ENCODE measurements at regions not wholly inside any gene's neighbourhood (a gene's known extent, or its start where the extent isn't known, plus 50 kb on each side); places are given as distances from the start of the nearest gene placed in this dataset.

- Mint-ChIP-seq H3K9me3 (ENCODE audit: low read depth, unreplicated experiment) (peaks cover 5% of the 10 kb centered on the region), H3K27me3 (ENCODE audit: unreplicated experiment) (no peaks in the 10 kb centered on the region), H3K27ac (ENCODE audit: unreplicated experiment) (no peak overlapping the region), H3K36me3 (ENCODE audit: insufficient read depth, unreplicated experiment) (peaks cover 6% of the 10 kb centered on the region), H3K4me1 (ENCODE audit: low read depth, unreplicated experiment) (peaks cover 54% of the 10 kb centered on the region), H3K4me3 (ENCODE audit: low read depth, unreplicated experiment) (no peak overlapping the region)
- no TSS peak for BruUV-seq (replicated peaks)
- TF ChIP-seq, protein P1, sequence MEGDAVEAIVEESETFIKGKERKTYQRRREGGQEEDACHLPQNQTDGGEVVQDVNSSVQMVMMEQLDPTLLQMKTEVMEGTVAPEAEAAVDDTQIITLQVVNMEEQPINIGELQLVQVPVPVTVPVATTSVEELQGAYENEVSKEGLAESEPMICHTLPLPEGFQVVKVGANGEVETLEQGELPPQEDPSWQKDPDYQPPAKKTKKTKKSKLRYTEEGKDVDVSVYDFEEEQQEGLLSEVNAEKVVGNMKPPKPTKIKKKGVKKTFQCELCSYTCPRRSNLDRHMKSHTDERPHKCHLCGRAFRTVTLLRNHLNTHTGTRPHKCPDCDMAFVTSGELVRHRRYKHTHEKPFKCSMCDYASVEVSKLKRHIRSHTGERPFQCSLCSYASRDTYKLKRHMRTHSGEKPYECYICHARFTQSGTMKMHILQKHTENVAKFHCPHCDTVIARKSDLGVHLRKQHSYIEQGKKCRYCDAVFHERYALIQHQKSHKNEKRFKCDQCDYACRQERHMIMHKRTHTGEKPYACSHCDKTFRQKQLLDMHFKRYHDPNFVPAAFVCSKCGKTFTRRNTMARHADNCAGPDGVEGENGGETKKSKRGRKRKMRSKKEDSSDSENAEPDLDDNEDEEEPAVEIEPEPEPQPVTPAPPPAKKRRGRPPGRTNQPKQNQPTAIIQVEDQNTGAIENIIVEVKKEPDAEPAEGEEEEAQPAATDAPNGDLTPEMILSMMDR (IDR thresholded peaks at IDR 0.05; ENCODE audit: unreplicated experiment), result no peak
- CTCF ChIA-PET, result no interaction called here
- no peak for DNase-seq
- intact Hi-C loops (cut with micrococcal nuclease; ENCODE audit: unreplicated experiment), result no loop called here
These were observed 111.5 kb upstream of the TMPO start for GRCh38 chr12:98403936-98404335.

DNA sequence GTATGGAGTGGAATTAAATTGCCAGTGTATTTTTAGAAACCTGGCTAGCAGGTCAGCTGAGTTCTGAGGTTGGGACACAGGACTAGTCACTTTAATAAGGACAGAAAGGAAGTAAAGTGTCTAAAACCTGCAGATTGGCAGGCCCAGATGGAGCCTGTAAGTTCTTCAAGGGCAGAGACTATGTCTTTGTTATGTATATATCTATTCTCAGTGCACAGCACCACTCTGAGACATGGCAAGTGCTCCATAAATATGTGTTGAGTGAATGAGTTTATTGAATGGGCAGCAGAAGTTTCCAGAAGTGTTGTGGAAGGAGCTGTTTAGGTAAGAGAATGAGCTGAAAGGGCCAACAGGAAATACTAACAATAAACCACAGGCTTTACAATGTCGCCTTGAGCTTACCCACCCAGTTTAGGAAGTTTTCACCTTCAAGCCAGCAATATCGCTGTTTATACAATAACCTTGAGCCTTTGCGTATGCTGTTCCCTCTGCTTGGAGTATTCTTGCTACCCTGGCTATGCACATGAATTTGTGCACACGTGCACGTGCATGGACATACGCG is 109.5 kb upstream of the TMPO start:
- peaks cover 5% of the 10 kb centered on the region for H3K9me3 Mint-ChIP-seq (ENCODE audit: low read depth, unreplicated experiment)
- no peak overlapping the region for H3K27ac Mint-ChIP-seq (ENCODE audit: unreplicated experiment)
- TF ChIP-seq, protein P1 (IDR thresholded peaks at IDR 0.05; ENCODE audit: unreplicated experiment), result no peak
- intact Hi-C loops (cut with micrococcal nuclease; ENCODE audit: unreplicated experiment), result no loop called here
- no peaks in the 10 kb centered on the region for H3K36me3 Mint-ChIP-seq (ENCODE audit: insufficient read depth, unreplicated experiment)
- no peak overlapping the region for H3K4me3 Mint-ChIP-seq (ENCODE audit: low read depth, unreplicated experiment)
- CTCF ChIA-PET, result no interaction called here
- no peaks in the 10 kb centered on the region for H3K27me3 Mint-ChIP-seq (ENCODE audit: unreplicated experiment)
- peaks cover 38% of the 10 kb centered on the region for H3K4me1 Mint-ChIP-seq (ENCODE audit: low read depth, unreplicated experiment)
- no TSS peak for BruUV-seq (replicated peaks)
- DNase-seq, result no peak

DNA sequence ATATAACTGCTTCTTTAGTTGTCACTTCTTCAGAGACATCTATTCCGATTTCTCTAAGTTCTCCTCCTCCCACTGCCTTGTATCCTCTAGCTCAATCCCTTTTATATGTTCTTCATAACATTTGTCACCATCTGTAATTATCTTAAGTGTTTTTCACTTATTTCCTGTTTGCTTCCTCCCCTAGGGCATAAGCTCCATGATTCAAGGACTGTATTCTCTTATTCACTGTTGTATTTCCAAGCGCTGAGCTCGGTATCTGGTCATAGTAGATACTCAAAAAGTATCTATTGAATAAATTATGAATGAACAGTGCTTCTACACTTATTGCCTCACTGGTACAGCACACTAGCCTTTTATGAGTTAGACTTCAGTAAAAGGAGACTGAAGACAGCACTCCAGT is 109.0 kb upstream of the TMPO start:
- Mint-ChIP-seq H3K4me1 (ENCODE audit: low read depth, unreplicated experiment) (peaks cover 35% of the 10 kb centered on the region), H3K4me3 (ENCODE audit: low read depth, unreplicated experiment) (no peak overlapping the region), H3K9me3 (ENCODE audit: low read depth, unreplicated experiment) (peaks cover 5% of the 10 kb centered on the region), H3K36me3 (ENCODE audit: insufficient read depth, unreplicated experiment) (no peaks in the 10 kb centered on the region), H3K27me3 (ENCODE audit: unreplicated experiment) (no peaks in the 10 kb centered on the region), H3K27ac (ENCODE audit: unreplicated experiment) (no peak overlapping the region)
- intact Hi-C loops (cut with micrococcal nuclease; ENCODE audit: unreplicated experiment), result no loop called here
- CTCF ChIA-PET, result no interaction called here
- TF ChIP-seq, protein P1 (IDR thresholded peaks at IDR 0.05; ENCODE audit: unreplicated experiment), result no peak
- DNase-seq, result no peak
- no TSS peak for BruUV-seq (replicated peaks)

GRCh38 chr12:98408681-98409080 is 106.7 kb upstream of the TMPO start:
- no TSS peak for BruUV-seq (replicated peaks)
- peaks cover 16% of the 10 kb centered on the region for H3K4me1 Mint-ChIP-seq (ENCODE audit: low read depth, unreplicated experiment)
- CTCF ChIA-PET, result no interaction called here
- intact Hi-C loops (cut with micrococcal nuclease; ENCODE audit: unreplicated experiment), result no loop called here
- H3K27ac Mint-ChIP-seq (ENCODE audit: unreplicated experiment), result no peak overlapping the region
- H3K36me3 Mint-ChIP-seq (ENCODE audit: insufficient read depth, unreplicated experiment), result no peaks in the 10 kb centered on the region
- H3K9me3 Mint-ChIP-seq (ENCODE audit: low read depth, unreplicated experiment), result peaks cover 5% of the 10 kb centered on the region
- no peaks in the 10 kb centered on the region for H3K27me3 Mint-ChIP-seq (ENCODE audit: unreplicated experiment)
- no peak overlapping the region for H3K4me3 Mint-ChIP-seq (ENCODE audit: low read depth, unreplicated experiment)
- no peak for DNase-seq
- TF ChIP-seq, protein P1 (IDR thresholded peaks at IDR 0.05; ENCODE audit: unreplicated experiment), result no peak
